ENCODE measurements at regions not wholly inside any gene's neighbourhood (a gene's known extent, or its start where the extent isn't known, plus 50 kb on each side); places are given as distances from the start of the nearest gene placed in this dataset.

DNA sequence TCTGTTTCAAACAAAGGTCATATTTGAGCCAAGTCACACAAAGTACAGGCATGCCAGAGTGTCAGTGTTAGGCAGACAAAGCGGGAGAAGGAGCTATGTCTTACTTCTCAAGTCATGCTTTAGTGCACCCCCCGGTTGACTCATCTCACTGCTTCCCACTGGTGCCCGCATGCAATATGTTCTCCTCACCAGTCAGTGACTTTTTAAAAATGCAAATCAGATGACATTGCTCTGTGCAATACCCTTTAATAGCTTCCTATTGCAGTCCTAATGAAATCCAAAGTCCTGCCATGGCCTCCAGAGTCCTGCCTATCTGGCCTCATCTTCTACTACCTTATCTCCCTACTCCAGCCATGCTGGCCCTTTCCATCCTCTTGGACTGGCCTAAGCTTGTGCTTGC, 429.1 kb downstream of the ACTR3B start:
- TF ChIP-seq, protein P1, sequence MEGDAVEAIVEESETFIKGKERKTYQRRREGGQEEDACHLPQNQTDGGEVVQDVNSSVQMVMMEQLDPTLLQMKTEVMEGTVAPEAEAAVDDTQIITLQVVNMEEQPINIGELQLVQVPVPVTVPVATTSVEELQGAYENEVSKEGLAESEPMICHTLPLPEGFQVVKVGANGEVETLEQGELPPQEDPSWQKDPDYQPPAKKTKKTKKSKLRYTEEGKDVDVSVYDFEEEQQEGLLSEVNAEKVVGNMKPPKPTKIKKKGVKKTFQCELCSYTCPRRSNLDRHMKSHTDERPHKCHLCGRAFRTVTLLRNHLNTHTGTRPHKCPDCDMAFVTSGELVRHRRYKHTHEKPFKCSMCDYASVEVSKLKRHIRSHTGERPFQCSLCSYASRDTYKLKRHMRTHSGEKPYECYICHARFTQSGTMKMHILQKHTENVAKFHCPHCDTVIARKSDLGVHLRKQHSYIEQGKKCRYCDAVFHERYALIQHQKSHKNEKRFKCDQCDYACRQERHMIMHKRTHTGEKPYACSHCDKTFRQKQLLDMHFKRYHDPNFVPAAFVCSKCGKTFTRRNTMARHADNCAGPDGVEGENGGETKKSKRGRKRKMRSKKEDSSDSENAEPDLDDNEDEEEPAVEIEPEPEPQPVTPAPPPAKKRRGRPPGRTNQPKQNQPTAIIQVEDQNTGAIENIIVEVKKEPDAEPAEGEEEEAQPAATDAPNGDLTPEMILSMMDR (IDR thresholded peaks at IDR 0.05; ENCODE audit: low read depth, low read length), result no peak
- no peak for TF ChIP-seq EZH2phosphoT487 (IDR thresholded peaks at IDR 0.05; ENCODE audit: low read depth)
